ENCODE measurements at regions not wholly inside any gene's neighbourhood (a gene's known extent, or its start where the extent isn't known, plus 50 kb on each side); places are given as distances from the start of the nearest gene placed in this dataset.

DNA sequence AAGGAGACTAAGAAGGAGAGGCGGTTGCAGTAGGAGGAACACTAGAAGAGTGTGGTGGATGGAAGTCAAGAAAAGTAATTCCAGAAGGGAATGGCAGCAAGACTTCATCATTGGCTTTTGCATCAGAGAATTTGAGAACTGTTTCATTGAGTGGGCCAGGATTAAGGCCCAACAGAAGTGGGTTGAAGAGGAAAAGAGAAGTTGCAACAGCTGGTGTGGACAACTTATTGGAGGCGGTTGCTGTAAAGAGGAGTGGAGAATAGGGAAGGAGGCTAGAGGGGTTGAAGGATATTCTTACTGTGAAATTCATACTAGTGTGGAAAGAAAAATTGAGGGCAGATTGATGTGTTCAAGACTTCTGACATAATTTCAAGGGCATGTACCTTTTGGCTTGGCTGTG lies 168.7 kb upstream of the FN1 start:
- TF ChIP-seq, protein P1, sequence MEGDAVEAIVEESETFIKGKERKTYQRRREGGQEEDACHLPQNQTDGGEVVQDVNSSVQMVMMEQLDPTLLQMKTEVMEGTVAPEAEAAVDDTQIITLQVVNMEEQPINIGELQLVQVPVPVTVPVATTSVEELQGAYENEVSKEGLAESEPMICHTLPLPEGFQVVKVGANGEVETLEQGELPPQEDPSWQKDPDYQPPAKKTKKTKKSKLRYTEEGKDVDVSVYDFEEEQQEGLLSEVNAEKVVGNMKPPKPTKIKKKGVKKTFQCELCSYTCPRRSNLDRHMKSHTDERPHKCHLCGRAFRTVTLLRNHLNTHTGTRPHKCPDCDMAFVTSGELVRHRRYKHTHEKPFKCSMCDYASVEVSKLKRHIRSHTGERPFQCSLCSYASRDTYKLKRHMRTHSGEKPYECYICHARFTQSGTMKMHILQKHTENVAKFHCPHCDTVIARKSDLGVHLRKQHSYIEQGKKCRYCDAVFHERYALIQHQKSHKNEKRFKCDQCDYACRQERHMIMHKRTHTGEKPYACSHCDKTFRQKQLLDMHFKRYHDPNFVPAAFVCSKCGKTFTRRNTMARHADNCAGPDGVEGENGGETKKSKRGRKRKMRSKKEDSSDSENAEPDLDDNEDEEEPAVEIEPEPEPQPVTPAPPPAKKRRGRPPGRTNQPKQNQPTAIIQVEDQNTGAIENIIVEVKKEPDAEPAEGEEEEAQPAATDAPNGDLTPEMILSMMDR (IDR thresholded peaks at IDR 0.05): no peak
- Mint-ChIP-seq H3K4me3 (no peak overlapping the region), H3K27ac (no peak overlapping the region), H3K36me3 (ENCODE audit: low read depth) (no peaks in the 10 kb centered on the region), H3K27me3 (ENCODE audit: low read depth, poor library complexity) (peaks cover 7% of the 10 kb centered on the region), H3K4me1 (no peaks in the 10 kb centered on the region), H3K9me3 (no peaks in the 10 kb centered on the region)
- no peak for DNase-seq

DNA sequence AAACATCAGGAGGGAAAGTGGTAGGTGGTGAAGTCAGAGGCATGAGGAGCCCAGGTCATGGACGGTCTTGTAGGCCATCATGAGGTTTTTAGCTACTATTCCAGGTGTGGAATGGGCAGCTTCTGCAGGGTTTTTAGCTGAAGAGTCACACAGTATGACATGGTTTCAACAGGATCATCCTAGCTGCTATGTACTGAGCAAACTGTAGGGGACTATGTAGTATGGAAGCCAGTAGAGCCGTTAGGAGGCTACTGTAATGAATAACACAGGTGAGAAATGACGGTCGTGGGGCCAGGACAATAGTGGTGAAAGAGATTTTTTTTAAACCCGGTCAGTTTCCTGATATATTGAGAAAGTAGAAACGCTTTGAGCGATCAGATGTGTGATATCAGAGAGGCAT lies 167.6 kb upstream of the FN1 start:
- Mint-ChIP-seq H3K4me1 (peaks cover 2% of the 10 kb centered on the region), H3K27ac (no peak overlapping the region), H3K9me3 (no peaks in the 10 kb centered on the region), H3K27me3 (ENCODE audit: low read depth, poor library complexity) (peaks cover 7% of the 10 kb centered on the region), H3K4me3 (no peak overlapping the region), H3K36me3 (ENCODE audit: low read depth) (no peaks in the 10 kb centered on the region)
- DNase-seq: no peak
- TF ChIP-seq, protein P1 (IDR thresholded peaks at IDR 0.05): no peak

DNA sequence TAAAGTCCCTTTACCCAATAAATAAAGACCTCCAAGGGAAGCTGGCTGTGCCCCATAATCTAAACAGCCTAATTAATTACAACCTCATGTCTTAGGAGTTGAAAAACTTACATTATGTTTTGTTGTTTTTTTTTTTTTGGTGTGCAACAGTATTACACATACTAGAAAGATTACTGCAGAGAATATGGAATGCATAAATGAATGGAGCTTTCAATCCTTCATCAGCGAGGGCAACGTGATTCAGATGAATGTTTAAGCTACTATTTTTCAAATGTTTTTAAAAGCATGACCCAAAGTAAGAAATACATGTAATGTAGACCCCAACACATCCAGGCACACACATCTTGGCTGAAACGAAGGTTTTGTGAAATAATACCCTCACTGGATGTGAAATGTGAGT lies 167.1 kb upstream of the FN1 start:
- Mint-ChIP-seq H3K36me3 (ENCODE audit: low read depth) (no peaks in the 10 kb centered on the region), H3K27ac (no peak overlapping the region), H3K9me3 (no peaks in the 10 kb centered on the region), H3K4me3 (no peak overlapping the region), H3K4me1 (peaks cover 5% of the 10 kb centered on the region), H3K27me3 (ENCODE audit: low read depth, poor library complexity) (peaks cover 7% of the 10 kb centered on the region)
- no peak for DNase-seq
- TF ChIP-seq, protein P1 (IDR thresholded peaks at IDR 0.05): no peak

DNA sequence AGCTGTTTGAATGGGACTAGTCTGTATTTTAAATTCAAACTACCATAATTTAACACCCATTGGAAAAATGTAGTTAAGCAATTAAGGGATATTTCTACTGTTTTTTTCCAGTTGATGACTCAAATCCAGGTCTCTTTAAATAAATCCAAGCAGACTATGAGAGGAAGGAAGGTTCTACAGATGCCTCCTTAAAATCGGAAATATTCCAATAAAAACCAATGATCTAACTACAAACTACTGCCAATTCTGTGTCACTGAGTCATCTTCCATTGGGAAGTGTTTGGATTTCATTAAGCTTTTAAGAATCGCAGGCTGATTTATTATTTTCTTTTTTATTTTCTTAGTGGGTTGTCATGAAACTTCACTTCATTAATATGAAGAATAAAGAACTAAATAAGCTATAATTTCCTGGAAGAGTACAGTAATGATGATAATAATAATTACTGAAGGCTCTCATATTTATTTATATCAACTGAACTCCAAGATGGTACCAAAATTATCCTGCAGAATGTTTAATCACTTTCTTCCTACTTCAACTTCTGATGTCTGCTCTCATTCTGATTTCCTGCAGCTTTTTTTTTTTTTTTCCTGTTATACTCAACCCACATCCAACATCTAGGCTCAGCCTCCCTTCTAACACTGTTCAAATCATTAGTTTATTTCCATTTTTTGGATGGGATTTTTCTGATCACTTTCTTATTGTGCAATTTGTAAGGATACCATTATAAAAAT lies 166.3 kb upstream of the FN1 start:
- no peak overlapping the region for H3K27ac Mint-ChIP-seq
- H3K4me1 Mint-ChIP-seq: peaks cover 5% of the 10 kb centered on the region
- TF ChIP-seq, protein P1 (IDR thresholded peaks at IDR 0.05): no peak
- peaks cover 5% of the 10 kb centered on the region for H3K27me3 Mint-ChIP-seq (ENCODE audit: low read depth, poor library complexity)
- no peaks in the 10 kb centered on the region for H3K36me3 Mint-ChIP-seq (ENCODE audit: low read depth)
- no peaks in the 10 kb centered on the region for H3K9me3 Mint-ChIP-seq
- H3K4me3 Mint-ChIP-seq: no peak overlapping the region
- no peak for DNase-seq

DNA sequence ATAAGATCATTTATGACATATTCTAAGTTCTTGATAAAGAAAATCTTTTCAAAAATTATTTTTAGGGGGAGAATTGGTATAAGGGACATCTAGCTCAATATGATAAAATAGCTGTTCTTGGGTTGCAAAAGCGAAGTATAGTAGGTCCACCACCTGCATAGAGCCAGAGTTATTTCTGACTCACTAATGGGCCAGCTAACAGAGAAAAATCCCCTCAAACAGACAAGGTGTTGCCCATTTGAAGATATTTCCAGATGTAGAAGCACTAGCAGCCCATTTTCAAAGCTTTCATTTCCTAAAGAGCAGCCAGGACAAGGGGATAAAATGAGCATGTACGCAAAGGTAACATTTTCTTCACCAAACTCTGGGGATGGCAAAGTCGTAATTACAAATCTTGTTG lies 165.7 kb upstream of the FN1 start:
- H3K4me1 Mint-ChIP-seq: peaks cover 5% of the 10 kb centered on the region
- no peaks in the 10 kb centered on the region for H3K9me3 Mint-ChIP-seq

More for the DNA sequence above, 165.7 kb upstream of the FN1 start:
- no peak overlapping the region for H3K27ac Mint-ChIP-seq
- TF ChIP-seq, protein P1 (IDR thresholded peaks at IDR 0.05): no peak
- peaks cover 5% of the 10 kb centered on the region for H3K27me3 Mint-ChIP-seq (ENCODE audit: low read depth, poor library complexity)
- no peaks in the 10 kb centered on the region for H3K36me3 Mint-ChIP-seq (ENCODE audit: low read depth)
- H3K4me3 Mint-ChIP-seq: no peak overlapping the region
- no peak for DNase-seq

All from nephron progenitor cell (in vitro differentiated cells).